NCI-H226 (cell line): ENCODE measurements at regions not wholly inside any gene's neighbourhood (a gene's known extent, or its start where the extent isn't known, plus 50 kb on each side); places are given as distances from the start of the nearest gene placed in this dataset.
"Not testable (repeated sequence)": the region's sequence is repeated elsewhere in the genome, so short reads cannot be mapped to it uniquely, and the experiment has no call there.

Experiments used
- DNase-seq: peaks from one replicate; pipeline ENCODE4 v3.0.0-alpha.2; 2015

GRCh38 chr2:53536583-53537361 is 230.8 kb upstream of the CHAC2 start:
- no peak for DNase-seq

DNA sequence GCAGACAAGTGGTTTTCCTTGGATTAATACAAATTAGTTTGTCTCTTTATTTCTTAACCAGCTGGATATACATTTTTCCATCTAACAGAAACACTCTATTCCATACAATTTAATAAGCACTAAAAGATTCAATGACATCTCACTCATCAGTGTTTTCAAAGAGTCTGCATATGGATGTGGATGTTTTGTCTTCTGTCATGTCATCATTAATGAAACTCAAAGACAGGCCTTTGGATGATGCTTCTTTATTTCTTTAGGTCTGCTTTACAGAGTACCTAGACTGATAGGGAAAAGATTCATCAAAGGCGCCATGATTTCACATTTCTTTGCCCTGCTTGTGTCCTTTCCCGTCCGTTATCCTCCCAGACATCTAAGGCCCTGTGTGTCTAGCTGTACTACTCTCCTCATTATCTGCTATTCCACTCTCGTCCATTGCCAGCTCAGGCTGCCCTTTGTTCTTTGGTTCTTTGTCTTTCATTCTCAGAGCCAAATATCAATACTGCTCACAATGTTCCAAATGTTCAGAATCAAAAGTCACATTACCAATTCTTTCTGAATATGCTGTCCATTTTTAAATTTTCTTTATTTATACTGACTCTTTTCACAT is 232.3 kb upstream of the CHAC2 start:
- no peak for DNase-seq

GRCh38 chr2:53530126-53530525 is 237.5 kb upstream of the CHAC2 start:
- DNase-seq = no peak

DNA sequence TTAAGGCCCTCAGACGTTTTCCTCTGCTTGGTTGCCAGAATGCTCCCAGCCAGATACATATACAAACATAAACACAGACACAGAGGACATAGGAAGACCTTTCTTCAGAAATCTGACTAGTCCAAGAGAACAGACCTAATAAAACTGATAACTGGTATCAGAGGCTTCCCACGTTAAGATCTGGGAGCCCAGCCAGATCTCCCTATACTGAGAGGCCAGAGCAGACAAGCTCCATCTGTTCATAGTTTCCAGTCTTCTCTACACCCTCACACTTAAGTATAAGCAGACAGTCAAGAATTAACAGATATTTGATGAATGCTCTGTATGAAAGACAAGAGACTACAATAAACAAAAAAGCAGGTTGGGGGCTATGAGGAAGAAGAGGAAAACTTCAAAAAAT is 240.5 kb upstream of the CHAC2 start:
- no peak for DNase-seq

DNA sequence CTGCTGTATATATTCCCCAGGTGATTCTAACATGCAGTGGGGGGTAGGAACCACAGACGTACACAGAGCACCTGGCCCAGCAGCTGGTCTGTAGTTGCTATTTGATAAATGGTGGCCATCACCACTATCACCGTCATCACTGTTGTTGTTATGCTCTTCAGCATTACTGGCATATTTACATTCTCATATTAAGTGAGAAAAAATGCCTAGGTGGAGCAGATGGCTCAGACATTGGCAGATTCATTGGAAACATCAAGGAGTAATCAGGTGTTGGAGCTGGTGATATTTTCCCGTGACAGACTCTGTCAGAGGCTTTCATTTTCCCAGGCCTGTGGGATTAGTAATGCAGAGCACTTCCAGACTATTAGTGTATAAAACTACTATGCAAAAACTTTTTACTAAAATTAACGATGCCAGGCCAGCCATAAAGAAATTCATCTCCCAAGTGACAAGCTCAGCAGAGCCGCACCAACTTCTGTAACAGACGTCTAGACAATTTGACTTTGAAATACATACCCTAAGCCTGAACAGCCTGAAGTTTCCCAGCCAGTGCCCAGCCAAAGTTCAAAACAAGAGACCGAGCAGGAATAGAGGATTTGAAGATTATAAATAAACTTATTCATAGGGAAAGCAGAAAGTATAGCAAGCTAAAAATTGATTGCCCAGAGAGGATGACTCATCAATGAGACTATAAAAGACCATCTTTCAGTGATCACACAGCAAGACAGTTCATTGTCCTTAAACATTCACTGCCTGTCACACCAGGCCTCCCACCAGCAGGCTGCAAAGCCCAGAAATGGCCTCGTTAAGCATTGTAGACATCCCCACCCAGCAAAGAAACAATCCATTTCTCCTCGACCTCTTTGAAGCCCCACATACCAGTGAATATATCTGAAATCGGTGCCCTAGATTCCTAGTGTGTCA is 247.4 kb upstream of the CHAC2 start:
- DNase-seq = no peak

GRCh38 chr2:53517406-53517805 is 250.2 kb upstream of the CHAC2 start:
- DNase-seq = no peak

DNA sequence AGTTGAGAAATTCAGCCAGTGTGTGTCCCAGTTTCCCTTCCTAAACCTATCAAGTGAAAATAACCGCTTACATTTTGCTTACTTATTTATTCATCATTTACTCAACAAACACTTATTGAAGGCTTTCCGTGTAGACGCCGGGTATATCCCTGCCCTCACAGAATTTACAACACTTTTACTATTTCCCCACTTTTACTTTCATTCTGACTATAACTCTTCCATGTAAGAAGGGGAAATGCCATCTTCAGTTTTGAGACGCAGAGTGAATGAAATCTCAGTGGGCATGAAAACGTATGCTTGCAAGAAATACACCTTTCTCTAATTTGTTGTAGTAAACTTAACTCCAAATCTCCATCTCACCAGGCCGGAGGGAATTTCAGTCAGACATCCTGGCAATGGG is 251.0 kb upstream of the CHAC2 start:
- DNase-seq = no peak

- DNase-seq = no peak
These were observed 251.9 kb upstream of the CHAC2 start for GRCh38 chr2:53515435-53516332.

DNA sequence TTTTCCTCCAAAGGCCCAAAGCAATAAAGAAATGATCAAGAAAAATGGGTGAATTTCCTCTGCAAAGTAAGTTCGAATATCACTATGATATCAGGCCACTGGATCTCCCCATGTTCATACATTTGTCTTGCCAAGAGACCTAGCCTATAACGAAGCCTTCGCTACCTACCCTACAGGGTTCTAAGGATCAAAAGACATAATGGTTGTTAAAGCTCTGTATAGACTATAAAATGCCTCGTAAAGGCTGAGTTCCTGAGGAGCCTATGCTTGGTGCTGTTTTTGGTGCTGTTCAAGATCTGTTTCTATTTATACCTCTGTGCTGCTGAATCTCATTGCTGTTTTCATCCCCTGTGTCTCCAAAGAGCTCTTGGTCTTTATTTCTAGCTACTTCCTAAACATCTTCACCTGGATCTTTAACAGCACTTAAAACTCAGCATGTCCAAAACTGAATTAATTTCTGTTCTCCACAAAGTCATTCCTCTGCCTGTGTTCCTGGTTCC is 254.4 kb upstream of the CHAC2 start:
- no peak for DNase-seq

GRCh38 chr2:53512071-53512826 is 255.4 kb upstream of the CHAC2 start:
- DNase-seq = no peak

GRCh38 chr2:53511549-53511948 is 256.1 kb upstream of the CHAC2 start:
- no peak for DNase-seq

- no peak for DNase-seq
These were observed 257.2 kb upstream of the CHAC2 start for GRCh38 chr2:53510401-53510800.

- DNase-seq = no peak
These were observed 257.7 kb upstream of the CHAC2 start for GRCh38 chr2:53509831-53510388.

DNA sequence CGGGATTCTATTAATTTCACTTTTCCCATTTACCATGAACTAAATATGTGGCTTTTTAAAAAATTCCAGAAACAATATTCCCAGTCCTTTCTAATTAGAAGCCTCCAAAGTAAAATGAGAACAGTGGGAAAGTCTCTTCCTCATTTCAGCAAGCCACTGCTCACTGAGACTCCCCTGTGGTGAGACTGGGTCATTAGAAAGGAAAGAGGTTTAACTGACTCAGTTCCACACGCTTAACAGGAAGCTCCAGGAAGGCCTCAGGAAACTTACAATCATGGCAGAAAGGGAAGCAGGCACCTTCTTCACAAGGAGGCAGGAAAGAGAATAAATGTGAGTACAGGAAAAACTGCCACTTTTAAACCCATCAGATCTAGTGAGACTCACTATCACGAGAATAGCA is 258.9 kb upstream of the CHAC2 start:
- no peak for DNase-seq

- not testable (repeated sequence) for DNase-seq
These were observed 260.5 kb upstream of the CHAC2 start for GRCh38 chr2:53507070-53507469.

GRCh38 chr2:53505826-53506225 is 261.8 kb upstream of the CHAC2 start:
- DNase-seq = peak; percentile 29

DNA sequence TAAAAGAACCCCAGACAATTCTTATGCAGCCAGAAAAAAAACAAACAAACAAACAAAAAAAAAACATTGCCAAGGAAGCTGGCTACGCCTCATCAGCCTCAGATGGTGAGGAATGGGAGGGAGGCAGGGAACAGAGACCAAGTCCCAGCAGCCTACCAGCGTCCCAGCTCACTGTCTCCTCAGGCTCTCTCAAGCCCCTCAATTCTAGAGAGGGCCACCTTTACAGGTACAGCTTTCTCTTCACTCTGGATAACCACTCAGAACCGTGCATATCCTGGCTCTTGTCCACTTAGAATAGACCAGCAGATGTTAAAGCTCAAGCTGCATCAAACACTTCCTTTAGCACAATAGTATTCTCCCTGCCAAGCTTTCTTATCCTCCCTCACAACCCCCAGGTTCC is 263.1 kb upstream of the CHAC2 start:
- no peak for DNase-seq

GRCh38 chr2:53500181-53500580 is 267.4 kb upstream of the CHAC2 start:
- DNase-seq = no peak

DNA sequence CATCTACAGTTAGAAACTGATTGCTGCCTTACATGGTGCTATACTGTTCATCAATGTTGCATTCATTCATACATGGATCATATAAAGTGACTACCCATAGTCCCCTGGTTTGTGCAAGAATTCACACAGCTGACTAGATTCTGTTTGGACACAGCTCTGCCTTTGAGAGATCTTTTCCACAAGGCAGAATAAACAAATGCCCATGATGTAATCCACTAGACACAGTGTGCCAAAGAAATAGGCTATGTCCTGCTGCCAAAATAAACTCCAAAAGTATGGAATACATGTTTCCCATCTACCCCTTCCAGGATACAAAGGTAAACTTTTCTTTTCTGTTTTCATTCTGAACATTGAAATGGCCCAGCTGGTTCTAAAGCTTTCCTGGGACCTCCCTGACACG is 269.4 kb upstream of the CHAC2 start:
- DNase-seq = no peak

GRCh38 chr2:53497020-53497419 is 270.6 kb upstream of the CHAC2 start:
- DNase-seq = no peak

GRCh38 chr2:53493210-53493609 is 274.4 kb upstream of the CHAC2 start:
- DNase-seq = no peak
